Mammary epithelial cell (primary cell): ENCODE measurements at regions not wholly inside any gene's neighbourhood (a gene's known extent, or its start where the extent isn't known, plus 50 kb on each side); places are given as distances from the start of the nearest gene placed in this dataset.
"Not testable (repeated sequence)": the region's sequence is repeated elsewhere in the genome, so short reads cannot be mapped to it uniquely, and the experiment has no call there.

Source experiments
- CTCF ChIP-seq, 2 donors: IDR thresholded peaks in 1 of 2; conservative IDR thresholded peaks in 1 of 2; 2 replicates each; pipeline ENCODE4 v1.5.1; 2011 to 2012; ENCODE audit warnings: inconsistent platforms in 2 of 2, low read length in 2 of 2, mild to moderate bottlenecking in 2 of 2, control low read depth in 1 of 2, low read depth in 1 of 2; ENCODE audit not compliant: insufficient read depth in 1 of 2; ENCODE audit errors: extremely low read depth in 1 of 2
- EZH2 ChIP-seq: IDR thresholded peaks from 2 replicates; pipeline ENCODE4 v1.6.1; 2012; ENCODE audit warnings: low read length, inconsistent platforms, borderline replicate concordance

- TF ChIP-seq EZH2; CTCF (conservative IDR thresholded peaks at IDR 0.05 in 1 of 2, IDR thresholded peaks at IDR 0.05 in 1 of 2; ENCODE audit: extremely low read depth in 1 of 2, insufficient read depth in 1 of 2, low read depth in 1 of 2, low read length in 2 of 2): not testable (repeated sequence)
Measured at GRCh38 chr3:143181977-143182376, 62.4 kb downstream of the CHST2 start.
